Progenitor cell of endocrine pancreas (in vitro differentiated cells): ENCODE measurements at regions not wholly inside any gene's neighbourhood (a gene's known extent, or its start where the extent isn't known, plus 50 kb on each side); places are given as distances from the start of the nearest gene placed in this dataset.
"Not testable (repeated sequence)": the region's sequence is repeated elsewhere in the genome, so short reads cannot be mapped to it uniquely, and the experiment has no call there.

ENCODE experiments used
- DNase-seq: peaks from one replicate; pipeline ENCODE4 v3.0.0; 2021; ENCODE audit warnings: low spot score; ENCODE audit not compliant: unreplicated experiment
- H3K27ac Mint-ChIP-seq: 2 replicates; pipeline ENCODE4 v1.8.0; 2021; ENCODE audit warnings: mild to moderate bottlenecking, moderate library complexity, mixed read lengths
- H3K27me3 Mint-ChIP-seq: 2 replicates; pipeline ENCODE4 v1.8.0; 2021; ENCODE audit warnings: mixed read lengths
- H3K36me3 Mint-ChIP-seq: 2 replicates; pipeline ENCODE4 v1.8.0; 2022; ENCODE audit warnings: mixed read lengths; ENCODE audit not compliant: insufficient read depth
- H3K4me1 Mint-ChIP-seq: 2 replicates; pipeline ENCODE4 v1.8.0; 2021; ENCODE audit warnings: low read depth, mixed read lengths
- H3K4me3 Mint-ChIP-seq: 2 replicates; pipeline ENCODE4 v1.8.0; 2021; ENCODE audit warnings: low read depth, mild to moderate bottlenecking, moderate library complexity, mixed read lengths
- H3K9me3 Mint-ChIP-seq: 2 replicates; pipeline ENCODE4 v1.8.0; 2021; ENCODE audit warnings: low read depth, mixed read lengths
- CTCF ChIP-seq: fragments of 200-600 bp; sonication (generic); IDR thresholded peaks from one replicate; pipeline ENCODE4 v1.5.0; 2021; ENCODE audit warnings: antibody characterized with exemption, mild to moderate bottlenecking; ENCODE audit not compliant: unreplicated experiment

GRCh38 chr22:22731374-22731676 is 86.9 kb downstream of the GGTLC2 start:
- H3K27me3 Mint-ChIP-seq, result peaks cover 25% of the 10 kb centered on the region
- no peak overlapping the region for H3K4me3 Mint-ChIP-seq
- H3K4me1 Mint-ChIP-seq, result peaks cover 15% of the 10 kb centered on the region
- no peak overlapping the region for H3K27ac Mint-ChIP-seq
- peaks cover 3% of the 10 kb centered on the region for H3K9me3 Mint-ChIP-seq
- no peak for DNase-seq
- H3K36me3 Mint-ChIP-seq, result no peaks in the 10 kb centered on the region
- TF ChIP-seq CTCF, result no peak

GRCh38 chr22:22733006-22733405 is 88.6 kb downstream of the GGTLC2 start:
- H3K9me3 Mint-ChIP-seq, H3K36me3 Mint-ChIP-seq: not testable (repeated sequence)
- peaks cover 34% of the 10 kb centered on the region for H3K27me3 Mint-ChIP-seq

GRCh38 chr22:22733881-22734373 is 89.5 kb downstream of the GGTLC2 start:
- no peak overlapping the region for H3K4me3 Mint-ChIP-seq
- peaks cover 41% of the 10 kb centered on the region for H3K27me3 Mint-ChIP-seq

More at GRCh38 chr22:22733006-22733405, 88.6 kb downstream of the GGTLC2 start:
- H3K4me1 Mint-ChIP-seq, H3K27ac Mint-ChIP-seq, DNase-seq, H3K4me3 Mint-ChIP-seq: not testable (repeated sequence)

GRCh38 chr22:22734395-22735272 is 90.2 kb downstream of the GGTLC2 start:
- not testable (repeated sequence) for H3K4me1 Mint-ChIP-seq, H3K9me3 Mint-ChIP-seq, DNase-seq, H3K27ac Mint-ChIP-seq, H3K4me3 Mint-ChIP-seq, H3K36me3 Mint-ChIP-seq
- peaks cover 43% of the 10 kb centered on the region for H3K27me3 Mint-ChIP-seq

More at GRCh38 chr22:22733881-22734373, 89.5 kb downstream of the GGTLC2 start:
- Mint-ChIP-seq H3K27ac (no peak overlapping the region), H3K9me3 (no peaks in the 10 kb centered on the region), H3K4me1 (no peaks in the 10 kb centered on the region), H3K36me3 (no peaks in the 10 kb centered on the region)
- no peak for TF ChIP-seq CTCF
- no peak for DNase-seq

GRCh38 chr22:22735276-22735675 is 90.9 kb downstream of the GGTLC2 start:
- H3K4me3 Mint-ChIP-seq, DNase-seq, H3K4me1 Mint-ChIP-seq, H3K9me3 Mint-ChIP-seq, H3K36me3 Mint-ChIP-seq, H3K27ac Mint-ChIP-seq: not testable (repeated sequence)
- H3K27me3 Mint-ChIP-seq, result peaks cover 44% of the 10 kb centered on the region

GRCh38 chr22:22735695-22736611 is 91.5 kb downstream of the GGTLC2 start:
- H3K27ac Mint-ChIP-seq, result no peak overlapping the region
- H3K4me3 Mint-ChIP-seq, result no peak overlapping the region
- DNase-seq, result no peak
- no peaks in the 10 kb centered on the region for H3K4me1 Mint-ChIP-seq
- no peaks in the 10 kb centered on the region for H3K36me3 Mint-ChIP-seq
- H3K9me3 Mint-ChIP-seq, result no peaks in the 10 kb centered on the region
- no peak for TF ChIP-seq CTCF
- H3K27me3 Mint-ChIP-seq, result peaks cover 49% of the 10 kb centered on the region
